Activated CD4-positive, alpha-beta T cell treated with anti-CD3 and anti-CD28 coated beads for 36 hours (primary cell): ENCODE measurements at regions not wholly inside any gene's neighbourhood (a gene's known extent, or its start where the extent isn't known, plus 50 kb on each side); places are given as distances from the start of the nearest gene placed in this dataset.

ENCODE experiments used
- ATAC-seq: fragments of 200-7000 bp; cut with Tn5 transposase; one replicate; pipeline ENCODE4 v1.10.0; 2021; ENCODE audit warnings: mild to moderate bottlenecking, moderate library complexity
- CTCF ChIA-PET: fragments of 350-600 bp; sonication (Branson Sonifier 250); formaldehyde crosslinking; loops from one replicate; lab custom pipeline; 2021; ENCODE audit warnings: antibody characterized with exemption; lab: Charles Lee
- POLR2A ChIA-PET: fragments of 350-600 bp; sonication (Branson Sonifier 250); formaldehyde crosslinking; loops from one replicate; lab custom pipeline; 2021; ENCODE audit warnings: antibody characterized with exemption, inconsistent platforms; lab: Charles Lee
- DNase-seq: peaks from one replicate; pipeline ENCODE4 v3.0.0-alpha.2; 2020
- H3K27ac Mint-ChIP-seq: one replicate; pipeline ENCODE4 v1.8.0; 2021; ENCODE audit warnings: mixed read lengths
- H3K27me3 Mint-ChIP-seq: one replicate; pipeline ENCODE4 v1.8.0; 2021; ENCODE audit warnings: mixed read lengths
- H3K36me3 Mint-ChIP-seq: one replicate; pipeline ENCODE4 v1.8.0; 2021; ENCODE audit warnings: low read depth, mixed read lengths
- H3K4me1 Mint-ChIP-seq: one replicate; pipeline ENCODE4 v1.8.0; 2021; ENCODE audit warnings: mixed read lengths
- H3K4me3 Mint-ChIP-seq: one replicate; pipeline ENCODE4 v1.8.0; 2021; ENCODE audit warnings: mild to moderate bottlenecking, moderate library complexity, mixed read lengths
- H3K9me3 Mint-ChIP-seq: one replicate; pipeline ENCODE4 v1.8.0; 2021; ENCODE audit warnings: low read depth, mixed read lengths
- intact Hi-C, 2 experiments: fragments of 100-400 bp; cut with DNase I in 1 of 2; cut with micrococcal nuclease in 1 of 2; formaldehyde crosslinking; loops; one replicate each; pipeline versions ENCODE4 v1.14.2 to v1.15.1; 2022 to 2024; cut with DNase I, micrococcal nuclease

- DNase-seq (no peak), ATAC-seq (no peak)
- ChIA-PET POLR2A (no interaction called here), CTCF (no interaction called here)
- Mint-ChIP-seq H3K27ac (no peak overlapping the region), H3K4me1 (no peaks in the 10 kb centered on the region), H3K9me3 (peaks cover 5% of the 10 kb centered on the region), H3K4me3 (no peak overlapping the region), H3K36me3 (no peaks in the 10 kb centered on the region), H3K27me3 (no peaks in the 10 kb centered on the region)
- intact Hi-C loops: no loop called here
Observed at GRCh38 chr5:23234197-23234596, 273.2 kb upstream of the PRDM9 start.

GRCh38 chr5:23223846-23224245, 283.6 kb upstream of the PRDM9 start:
- H3K27me3 Mint-ChIP-seq: no peaks in the 10 kb centered on the region
- intact Hi-C loops: no loop called here
- no peak overlapping the region for H3K4me3 Mint-ChIP-seq
- POLR2A ChIA-PET: no interaction called here
- ATAC-seq (no peak), DNase-seq (no peak)
- CTCF ChIA-PET: no interaction called here
- no peaks in the 10 kb centered on the region for H3K36me3 Mint-ChIP-seq
- no peak overlapping the region for H3K27ac Mint-ChIP-seq
- H3K4me1 Mint-ChIP-seq: no peaks in the 10 kb centered on the region
- H3K9me3 Mint-ChIP-seq: peaks cover 2% of the 10 kb centered on the region

DNA sequence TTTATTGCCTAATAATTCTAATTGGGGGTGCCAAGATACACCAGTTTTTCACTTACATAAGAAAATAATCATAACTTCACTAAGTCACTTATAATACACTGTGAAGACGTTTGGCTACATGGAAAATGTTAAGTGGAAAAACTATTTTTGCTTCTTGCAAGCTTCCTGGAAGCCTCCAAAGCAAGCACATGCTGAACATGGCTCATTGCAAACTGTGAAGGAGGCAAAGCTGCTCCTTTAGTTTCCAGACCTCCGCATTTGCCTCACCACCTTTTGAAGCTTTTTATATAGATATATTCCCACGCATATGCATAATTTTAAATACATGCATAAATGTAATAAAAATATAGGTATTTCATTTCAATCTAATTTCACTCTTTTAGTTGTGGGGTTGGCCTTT, 285.6 kb upstream of the PRDM9 start:
- POLR2A ChIA-PET: no interaction called here
- H3K27me3 Mint-ChIP-seq: no peaks in the 10 kb centered on the region
- peaks cover 2% of the 10 kb centered on the region for H3K9me3 Mint-ChIP-seq
- H3K36me3 Mint-ChIP-seq: no peaks in the 10 kb centered on the region
- H3K4me1 Mint-ChIP-seq: no peaks in the 10 kb centered on the region
- no peak for ATAC-seq
- H3K27ac Mint-ChIP-seq: no peak overlapping the region
- H3K4me3 Mint-ChIP-seq: no peak overlapping the region
- DNase-seq: no peak
- intact Hi-C loops: no loop called here
- CTCF ChIA-PET: interaction anchor here (1.0 kb wide), 1 partner anchor 17 kb away, joined by 4 read pairs; no protein-coding TSS in a partner anchor

DNA sequence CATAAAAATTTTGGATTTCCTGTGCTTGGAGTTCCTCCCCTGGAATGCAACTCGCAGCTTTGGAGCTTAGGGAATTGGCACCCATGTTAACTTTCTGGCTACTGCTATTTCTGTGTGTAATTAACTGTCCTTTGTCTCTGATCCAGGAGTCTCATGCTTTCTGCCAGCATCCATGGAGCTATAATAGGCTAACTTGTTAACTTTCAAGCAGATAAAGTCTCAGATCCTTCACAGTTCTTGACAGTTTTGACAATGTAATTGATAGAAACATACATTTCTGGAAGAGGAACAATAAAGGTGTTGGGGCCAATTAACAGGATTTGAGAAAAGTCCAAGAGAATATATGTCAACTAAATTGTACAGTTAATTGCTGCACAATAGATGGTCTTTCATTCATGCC, 290.2 kb upstream of the PRDM9 start:
- intact Hi-C loops: no loop called here
- DNase-seq: no peak
- Mint-ChIP-seq H3K4me3 (no peak overlapping the region), H3K27me3 (no peaks in the 10 kb centered on the region), H3K9me3 (peaks cover 5% of the 10 kb centered on the region), H3K36me3 (no peaks in the 10 kb centered on the region), H3K4me1 (no peaks in the 10 kb centered on the region), H3K27ac (no peak overlapping the region)
- POLR2A ChIA-PET: no interaction called here
- CTCF ChIA-PET: no interaction called here
- ATAC-seq: no peak

GRCh38 chr5:23216345-23216744, 291.1 kb upstream of the PRDM9 start:
- Mint-ChIP-seq H3K27me3 (no peaks in the 10 kb centered on the region), H3K9me3 (peaks cover 5% of the 10 kb centered on the region), H3K4me1 (no peaks in the 10 kb centered on the region), H3K36me3 (no peaks in the 10 kb centered on the region), H3K27ac (no peak overlapping the region), H3K4me3 (no peak overlapping the region)
- DNase-seq (no peak), ATAC-seq (no peak)
- intact Hi-C loops: no loop called here
- CTCF ChIA-PET: no interaction called here
- POLR2A ChIA-PET: no interaction called here

- H3K36me3 Mint-ChIP-seq: no peaks in the 10 kb centered on the region
- no peak overlapping the region for H3K4me3 Mint-ChIP-seq
- POLR2A ChIA-PET: no interaction called here
- no peaks in the 10 kb centered on the region for H3K4me1 Mint-ChIP-seq
- no peak for DNase-seq
- H3K9me3 Mint-ChIP-seq: peaks cover 6% of the 10 kb centered on the region
- intact Hi-C loops: no loop called here
- no peaks in the 10 kb centered on the region for H3K27me3 Mint-ChIP-seq
- CTCF ChIA-PET: interaction anchor here (1.0 to 1.2 kb wide), 2 partner anchors 64 to 1400 kb away, joined by 3 read pairs; no protein-coding TSS in a partner anchor
- H3K27ac Mint-ChIP-seq: no peak overlapping the region
- peak; percentile 49 for ATAC-seq
Observed at GRCh38 chr5:23208959-23209431, 298.4 kb upstream of the PRDM9 start.

DNA sequence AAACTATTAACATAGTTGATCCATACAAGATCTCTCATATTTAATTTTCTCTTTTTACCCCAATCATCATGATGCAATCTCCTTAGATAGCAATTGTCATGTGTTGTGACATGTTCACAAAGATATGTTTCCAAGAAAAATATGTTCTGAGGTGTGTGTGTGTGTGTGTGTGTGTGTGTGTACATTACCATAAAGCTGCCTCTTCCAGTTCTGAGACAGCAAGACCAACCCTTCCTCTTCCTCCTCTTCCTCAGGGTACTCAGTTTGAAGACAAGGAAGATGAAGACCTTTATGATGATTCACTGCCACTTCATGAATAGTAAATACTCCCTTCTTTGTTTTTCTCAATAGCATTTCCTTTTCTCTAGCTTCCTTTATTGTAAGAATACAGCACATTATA, 303.3 kb upstream of the PRDM9 start:
- intact Hi-C loops: no loop called here
- Mint-ChIP-seq H3K4me1 (no peaks in the 10 kb centered on the region), H3K4me3 (no peak overlapping the region), H3K27me3 (no peaks in the 10 kb centered on the region), H3K27ac (no peak overlapping the region), H3K9me3 (peaks cover 2% of the 10 kb centered on the region), H3K36me3 (no peaks in the 10 kb centered on the region)
- no peak for ATAC-seq
- ChIA-PET CTCF (no interaction called here), POLR2A (no interaction called here)
- no peak for DNase-seq

- H3K4me1 Mint-ChIP-seq: no peaks in the 10 kb centered on the region
- H3K36me3 Mint-ChIP-seq: no peaks in the 10 kb centered on the region
- peaks cover 11% of the 10 kb centered on the region for H3K9me3 Mint-ChIP-seq
- DNase-seq: no peak
- H3K27ac Mint-ChIP-seq: no peak overlapping the region
- CTCF ChIA-PET: no interaction called here
- no peaks in the 10 kb centered on the region for H3K27me3 Mint-ChIP-seq
- POLR2A ChIA-PET: no interaction called here
- H3K4me3 Mint-ChIP-seq: no peak overlapping the region
- intact Hi-C loops: no loop called here
- no peak for ATAC-seq
Observed at GRCh38 chr5:23169660-23170416, 316.7 kb upstream of the CDH12 start.

DNA sequence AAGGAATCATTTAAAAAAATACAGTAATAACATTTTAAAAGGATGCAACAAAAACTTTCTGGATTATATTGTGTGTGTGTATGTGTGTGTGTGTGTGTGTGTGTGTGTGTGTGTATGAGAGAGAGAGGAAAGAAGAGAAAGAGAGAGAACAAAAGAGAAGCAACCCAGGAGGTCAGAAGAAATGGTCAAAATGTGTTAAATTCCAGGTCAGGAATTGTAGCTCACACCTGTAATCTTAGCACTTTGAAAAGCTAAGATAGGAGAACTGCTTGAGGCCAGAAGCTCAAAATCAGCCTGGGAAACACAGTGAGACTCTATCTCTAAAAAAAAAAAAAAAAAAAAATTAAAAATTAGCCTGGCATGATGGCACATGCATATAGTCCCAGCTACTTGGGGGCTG, 311.8 kb upstream of the CDH12 start:
- Mint-ChIP-seq H3K4me3 (no peak overlapping the region), H3K27ac (no peak overlapping the region), H3K9me3 (peaks cover 8% of the 10 kb centered on the region), H3K4me1 (no peaks in the 10 kb centered on the region), H3K36me3 (no peaks in the 10 kb centered on the region), H3K27me3 (no peaks in the 10 kb centered on the region)
- ATAC-seq (no peak), DNase-seq (no peak)
- CTCF ChIA-PET: no interaction called here
- intact Hi-C loops: no loop called here
- POLR2A ChIA-PET: no interaction called here

DNA sequence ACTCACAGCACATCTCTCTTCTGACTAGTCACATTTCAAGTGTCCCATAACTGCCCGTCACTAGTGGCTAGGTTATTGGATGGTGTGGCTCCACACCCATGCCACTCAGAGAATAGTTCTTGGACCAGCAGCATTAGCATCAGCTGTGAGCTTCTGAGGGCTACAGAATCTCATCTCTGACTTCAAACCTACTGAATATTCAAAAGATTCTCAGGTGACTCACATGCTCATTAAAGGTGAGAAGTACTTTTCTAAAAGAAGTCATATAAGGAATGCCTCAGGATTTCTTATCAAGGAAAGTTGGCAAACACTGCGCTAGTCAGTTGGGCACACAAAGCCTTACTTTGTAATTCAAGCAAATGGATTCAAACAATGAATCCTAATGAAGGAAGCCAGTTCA, 305.0 kb upstream of the CDH12 start:
- CTCF ChIA-PET: no interaction called here
- ATAC-seq (no peak), DNase-seq (no peak)
- H3K27me3 Mint-ChIP-seq: no peaks in the 10 kb centered on the region
- H3K36me3 Mint-ChIP-seq: no peaks in the 10 kb centered on the region
- peaks cover 4% of the 10 kb centered on the region for H3K9me3 Mint-ChIP-seq
- H3K27ac Mint-ChIP-seq: no peak overlapping the region
- intact Hi-C loops: no loop called here
- POLR2A ChIA-PET: no interaction called here
- H3K4me3 Mint-ChIP-seq: no peak overlapping the region
- H3K4me1 Mint-ChIP-seq: no peaks in the 10 kb centered on the region

GRCh38 chr5:23157716-23158115, 304.6 kb upstream of the CDH12 start:
- ATAC-seq: no peak
- Mint-ChIP-seq H3K27ac (no peak overlapping the region), H3K4me3 (no peak overlapping the region), H3K27me3 (no peaks in the 10 kb centered on the region), H3K9me3 (peaks cover 4% of the 10 kb centered on the region), H3K36me3 (no peaks in the 10 kb centered on the region), H3K4me1 (no peaks in the 10 kb centered on the region)
- CTCF ChIA-PET: no interaction called here
- DNase-seq: no peak
- intact Hi-C loops: no loop called here
- POLR2A ChIA-PET: no interaction called here

- Mint-ChIP-seq H3K4me1 (no peaks in the 10 kb centered on the region), H3K27me3 (no peaks in the 10 kb centered on the region), H3K36me3 (no peaks in the 10 kb centered on the region), H3K9me3 (peaks cover 4% of the 10 kb centered on the region), H3K4me3 (no peak overlapping the region), H3K27ac (no peak overlapping the region)
- intact Hi-C loops: no loop called here
- no peak for DNase-seq
- ATAC-seq: no peak
- ChIA-PET POLR2A (no interaction called here), CTCF (no interaction called here)
Observed at GRCh38 chr5:23157169-23157568, 304.0 kb upstream of the CDH12 start.
